ENCODE measurements at regions not wholly inside any gene's neighbourhood (a gene's known extent, or its start where the extent isn't known, plus 50 kb on each side); places are given as distances from the start of the nearest gene placed in this dataset.

- TF ChIP-seq POLR2A (IDR thresholded peaks at IDR 0.05), result no peak
- no peak for TF ChIP-seq CTCF (IDR thresholded peaks at IDR 0.05)
- H3K27ac ChIP-seq, result no peak overlapping the region
- H3K4me1 ChIP-seq, result no peaks in the 10 kb centered on the region
- DNase-seq, result no peak
- no peaks in the 10 kb centered on the region for H3K36me3 ChIP-seq (ENCODE audit: low read depth, missing control alignments)
- no peak overlapping the region for H3K4me3 ChIP-seq
- intact Hi-C loops (cut with DNase I; ENCODE audit: low total_unique reads), result no loop called here
- no peaks in the 10 kb centered on the region for H3K27me3 ChIP-seq
- H3K9me3 ChIP-seq, result no peaks in the 10 kb centered on the region
- 86 to 88% methylated on average over 2 of the region's 2 CpGs for WGBS, 2 donors
Measured at GRCh38 chr15:92336419-92336987, 57.2 kb upstream of the ST8SIA2 start.

- Histone ChIP-seq H3K4me3 (no peak overlapping the region), H3K27me3 (no peaks in the 10 kb centered on the region), H3K4me1 (no peaks in the 10 kb centered on the region), H3K36me3 (ENCODE audit: low read depth, missing control alignments) (no peaks in the 10 kb centered on the region), H3K27ac (no peak overlapping the region), H3K9me3 (no peaks in the 10 kb centered on the region)
- TF ChIP-seq POLR2A (IDR thresholded peaks at IDR 0.05) (no peak), CTCF (IDR thresholded peaks at IDR 0.05) (no peak)
- no peak for DNase-seq
- 89 to 92% methylated on average over 3 of the region's 3 CpGs for WGBS, 2 donors
- intact Hi-C loops (cut with DNase I; ENCODE audit: low total_unique reads), result no loop called here
Measured at GRCh38 chr15:92339361-92339760, 54.3 kb upstream of the ST8SIA2 start.

Measured in testis (tissue), 2 donors.